ENCODE measurements at regions not wholly inside any gene's neighbourhood (a gene's known extent, or its start where the extent isn't known, plus 50 kb on each side); places are given as distances from the start of the nearest gene placed in this dataset.
"Not testable (repeated sequence)": the region's sequence is repeated elsewhere in the genome, so short reads cannot be mapped to it uniquely, and the experiment has no call there.

DNA sequence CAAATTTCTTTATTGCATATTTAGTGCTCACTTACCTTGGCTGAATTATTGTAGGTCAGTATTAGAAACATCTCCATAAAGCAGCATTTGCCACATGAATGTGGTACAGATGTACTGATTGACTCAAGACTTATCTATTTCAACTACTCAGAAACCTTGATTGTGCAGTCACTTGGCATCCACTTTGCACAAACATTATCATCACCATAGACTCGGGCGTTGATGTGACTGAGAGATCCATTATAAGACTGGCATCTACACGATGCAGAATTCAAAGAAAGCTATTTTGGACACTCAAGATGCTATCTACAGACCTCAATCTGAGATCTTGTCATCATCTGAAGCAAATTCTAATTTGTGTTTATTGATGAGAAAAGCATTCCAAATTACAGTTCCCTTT lies 102.8 kb upstream of the USP25 start:
- WGBS, 2 donors (ENCODE audit: low coverage in 1 of 2) = 56 to 66% methylated on average over 3 of the region's 3 CpGs
- Histone ChIP-seq H3K4me1 (no peaks in the 10 kb centered on the region), H3K36me3 (no peaks in the 10 kb centered on the region), H3K27me3 (no peaks in the 10 kb centered on the region), H3K9me3 (no peaks in the 10 kb centered on the region), H3K27ac (no peak overlapping the region), H3K4me3 (no peak overlapping the region)
- TF ChIP-seq, protein P1, sequence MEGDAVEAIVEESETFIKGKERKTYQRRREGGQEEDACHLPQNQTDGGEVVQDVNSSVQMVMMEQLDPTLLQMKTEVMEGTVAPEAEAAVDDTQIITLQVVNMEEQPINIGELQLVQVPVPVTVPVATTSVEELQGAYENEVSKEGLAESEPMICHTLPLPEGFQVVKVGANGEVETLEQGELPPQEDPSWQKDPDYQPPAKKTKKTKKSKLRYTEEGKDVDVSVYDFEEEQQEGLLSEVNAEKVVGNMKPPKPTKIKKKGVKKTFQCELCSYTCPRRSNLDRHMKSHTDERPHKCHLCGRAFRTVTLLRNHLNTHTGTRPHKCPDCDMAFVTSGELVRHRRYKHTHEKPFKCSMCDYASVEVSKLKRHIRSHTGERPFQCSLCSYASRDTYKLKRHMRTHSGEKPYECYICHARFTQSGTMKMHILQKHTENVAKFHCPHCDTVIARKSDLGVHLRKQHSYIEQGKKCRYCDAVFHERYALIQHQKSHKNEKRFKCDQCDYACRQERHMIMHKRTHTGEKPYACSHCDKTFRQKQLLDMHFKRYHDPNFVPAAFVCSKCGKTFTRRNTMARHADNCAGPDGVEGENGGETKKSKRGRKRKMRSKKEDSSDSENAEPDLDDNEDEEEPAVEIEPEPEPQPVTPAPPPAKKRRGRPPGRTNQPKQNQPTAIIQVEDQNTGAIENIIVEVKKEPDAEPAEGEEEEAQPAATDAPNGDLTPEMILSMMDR (IDR thresholded peaks at IDR 0.05) = no peak
- TF ChIP-seq POLR2A (IDR thresholded peaks at IDR 0.05) (no peak), POLR2AphosphoS5 (IDR thresholded peaks at IDR 0.05) (no peak), EP300 (IDR thresholded peaks at IDR 0.05) (no peak)
- no peak for ATAC-seq

DNA sequence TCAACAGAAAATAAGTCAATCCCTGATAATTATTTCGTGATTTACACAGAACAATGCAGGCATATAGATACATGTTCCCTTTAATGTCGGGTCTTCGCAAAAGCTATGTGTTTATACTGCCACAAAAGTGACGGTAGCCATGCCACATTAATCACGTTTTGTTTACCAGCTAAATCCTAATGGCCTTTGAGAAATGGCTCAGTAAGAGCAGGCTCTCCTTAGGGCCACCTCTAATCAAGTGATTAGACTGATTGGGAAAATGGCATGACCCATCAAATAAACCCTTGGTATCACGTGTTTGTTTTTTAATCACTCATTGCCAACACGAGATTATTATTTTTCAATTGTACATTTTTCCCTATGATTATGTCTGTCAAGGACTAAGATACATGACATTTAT lies 102.0 kb upstream of the USP25 start:
- no peak overlapping the region for H3K4me3 ChIP-seq

DNA sequence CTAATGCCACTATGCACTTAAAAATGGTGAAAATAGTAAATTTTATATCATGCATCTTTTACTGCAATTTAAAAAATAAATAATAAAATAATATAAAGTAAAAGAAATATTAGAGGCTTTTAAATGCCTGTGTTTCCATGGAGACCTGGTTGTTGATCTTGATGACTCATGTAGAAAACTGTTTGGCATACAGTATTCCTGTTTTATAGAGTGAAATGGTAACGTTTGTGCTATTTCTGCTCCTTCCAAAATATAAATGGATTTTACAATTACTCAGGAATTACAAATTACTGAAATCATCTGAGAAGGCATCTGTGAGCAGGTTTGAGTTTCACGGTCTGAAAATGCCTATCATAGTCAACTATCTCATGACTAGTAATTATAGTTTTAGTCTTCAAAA lies 98.4 kb upstream of the USP25 start:
- Histone ChIP-seq H3K27me3 (no peaks in the 10 kb centered on the region), H3K4me1 (no peaks in the 10 kb centered on the region), H3K27ac (no peak overlapping the region), H3K36me3 (no peaks in the 10 kb centered on the region), H3K4me3 (no peak overlapping the region), H3K9me3 (no peaks in the 10 kb centered on the region)
- 0 to 2% methylated on average over 2 of the region's 2 CpGs for WGBS, 2 donors (ENCODE audit: low coverage in 1 of 2)
- TF ChIP-seq POLR2A (IDR thresholded peaks at IDR 0.05) = no peak
- TF ChIP-seq, protein P1 (IDR thresholded peaks at IDR 0.05) = no peak
- no peak for TF ChIP-seq EP300 (IDR thresholded peaks at IDR 0.05)
- no peak for TF ChIP-seq POLR2AphosphoS5 (IDR thresholded peaks at IDR 0.05)
- no peak for ATAC-seq

More for the DNA sequence above, 102.0 kb upstream of the USP25 start:
- TF ChIP-seq POLR2AphosphoS5 (IDR thresholded peaks at IDR 0.05) = no peak
- TF ChIP-seq POLR2A (IDR thresholded peaks at IDR 0.05) = no peak
- TF ChIP-seq, protein P1 (IDR thresholded peaks at IDR 0.05) = no peak
- TF ChIP-seq EP300 (IDR thresholded peaks at IDR 0.05) = no peak
- Histone ChIP-seq H3K27ac (no peak overlapping the region), H3K36me3 (no peaks in the 10 kb centered on the region), H3K27me3 (no peaks in the 10 kb centered on the region), H3K9me3 (no peaks in the 10 kb centered on the region), H3K4me1 (no peaks in the 10 kb centered on the region)
- 45 to 49% methylated on average over 6 to 7 of the region's 7 CpGs for WGBS, 2 donors (ENCODE audit: low coverage in 1 of 2)
- ATAC-seq = no peak

DNA sequence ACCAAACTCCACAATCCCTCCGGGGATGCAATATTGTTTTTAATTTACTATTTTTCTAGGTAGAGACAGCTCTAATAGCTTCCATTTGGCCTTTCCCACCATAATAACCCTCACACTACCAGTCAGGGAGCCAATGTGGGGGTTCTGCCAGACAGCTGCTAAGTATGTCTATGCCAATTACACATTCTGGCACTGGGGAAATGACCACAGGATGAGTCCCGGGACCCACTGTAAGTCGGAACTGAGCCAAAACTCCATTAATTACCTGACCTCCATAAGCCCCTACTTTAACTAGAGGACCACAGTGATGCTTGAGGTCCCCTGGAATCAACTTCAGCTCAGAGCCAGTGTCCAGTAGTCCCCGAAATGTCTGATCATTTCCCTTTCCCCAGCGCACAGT lies 95.2 kb upstream of the USP25 start:
- not testable (repeated sequence) for ATAC-seq, H3K27ac ChIP-seq, H3K27me3 ChIP-seq, H3K36me3 ChIP-seq, H3K9me3 ChIP-seq, H3K4me3 ChIP-seq, H3K4me1 ChIP-seq
- 60 to 69% methylated on average over 2 to 4 of the region's 5 CpGs for WGBS, 2 donors (ENCODE audit: low coverage in 1 of 2)

DNA sequence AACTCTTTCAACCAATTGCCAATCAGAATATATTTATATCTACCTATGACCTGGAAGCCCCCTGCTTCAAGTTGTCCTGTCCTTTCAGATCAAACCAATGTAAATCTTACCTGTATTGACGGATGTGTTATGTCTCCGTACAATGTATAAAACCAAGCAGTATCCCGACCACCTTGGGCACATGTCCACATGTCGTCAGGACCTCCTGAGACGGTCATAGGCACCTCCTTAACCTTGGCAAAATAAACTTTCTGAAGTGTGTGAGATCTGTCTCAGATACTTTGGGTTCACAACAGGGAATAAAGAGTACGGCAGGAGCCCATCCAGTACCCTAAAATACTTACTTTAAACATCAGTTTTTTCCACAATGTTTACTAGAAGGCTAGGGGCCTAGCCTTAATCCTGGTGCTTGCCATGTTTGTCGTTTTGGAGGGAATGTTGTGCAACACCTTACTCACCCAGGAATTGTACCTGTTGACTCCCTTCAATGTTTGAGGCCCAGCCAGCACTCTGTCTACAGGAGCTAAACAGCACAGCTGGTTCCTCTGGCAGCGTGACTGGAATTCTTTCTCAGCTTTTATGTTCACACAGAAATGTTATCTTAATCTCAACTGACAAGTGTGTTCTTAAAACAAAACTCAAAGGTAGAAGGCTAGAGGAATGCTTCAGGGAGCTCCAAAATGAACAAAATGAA lies 90.8 kb upstream of the USP25 start:
- Histone ChIP-seq H3K4me1 (peaks cover 7 to 28% (median 9%) of the 10 kb centered on the region in 3 donors), H3K27ac (peak overlapping the region in 2 of 4 donors; percentile 12 to 60), H3K9me3 (no peaks in the 10 kb centered on the region), H3K4me3 (no peak overlapping the region), H3K36me3 (no peaks in the 10 kb centered on the region), H3K27me3 (no peaks in the 10 kb centered on the region)
- peak; percentile 61 for ATAC-seq
- TF ChIP-seq POLR2AphosphoS5 (IDR thresholded peaks at IDR 0.05) (peak; percentile 24), EP300 (IDR thresholded peaks at IDR 0.05) (no peak), POLR2A (IDR thresholded peaks at IDR 0.05) (no peak)
- TF ChIP-seq, protein P1 (IDR thresholded peaks at IDR 0.05) = no peak
- 60 to 71% methylated on average over 8 of the region's 8 CpGs for WGBS, 2 donors (ENCODE audit: low coverage in 1 of 2)

DNA sequence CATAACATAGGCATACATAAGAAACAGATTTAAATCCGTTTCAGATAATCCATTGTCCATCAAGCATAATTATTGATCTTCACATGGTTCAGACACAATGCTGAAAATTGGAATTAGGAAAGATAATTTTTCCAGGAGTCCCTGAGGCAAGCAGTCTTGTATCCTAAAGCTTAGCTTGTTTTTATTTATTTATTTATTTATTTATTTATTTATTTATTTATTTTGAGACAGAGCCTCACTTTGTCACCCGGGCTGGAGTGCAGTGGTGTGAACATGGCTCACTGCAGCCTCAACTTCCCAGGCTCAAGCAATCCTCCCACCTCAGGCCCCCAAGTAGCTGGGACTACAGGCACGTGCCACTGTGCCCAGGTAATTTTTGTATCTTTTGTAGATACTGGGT lies 89.7 kb upstream of the USP25 start:
- H3K9me3 ChIP-seq, H3K27me3 ChIP-seq, H3K36me3 ChIP-seq, ATAC-seq, H3K4me3 ChIP-seq: not testable (repeated sequence)
- peaks cover 7 to 28% (median 9%) of the 10 kb centered on the region in 3 donors for H3K4me1 ChIP-seq
- WGBS, 2 donors (ENCODE audit: low coverage in 1 of 2) = 85 to 93% methylated on average over 3 of the region's 3 CpGs
- peak overlapping the region in 2 of 4 donors; percentile 12 to 60 for H3K27ac ChIP-seq
